Ureter (tissue), 1 donor: ENCODE measurements at regions not wholly inside any gene's neighbourhood (a gene's known extent, or its start where the extent isn't known, plus 50 kb on each side); places are given as distances from the start of the nearest gene placed in this dataset.
"Not testable (repeated sequence)": the region's sequence is repeated elsewhere in the genome, so short reads cannot be mapped to it uniquely, and the experiment has no call there.

ENCODE experiments used
- DNase-seq: peaks from one replicate; pipeline ENCODE4 v3.0.0-alpha.2; 2020; ENCODE audit warnings: low spot score
- donor health status: DM: yes; HTN: yes; CAD: no.

GRCh38 chr3:126292318-126293070 lies 64.7 kb downstream of the KLF15 start:
- no peak for DNase-seq

- DNase-seq: no peak
Measured at GRCh38 chr3:126291537-126291936, 65.7 kb downstream of the KLF15 start.

GRCh38 chr3:126291061-126291460 lies 66.1 kb downstream of the KLF15 start:
- DNase-seq: no peak

- no peak for DNase-seq
Measured at GRCh38 chr3:126290325-126290724, 66.9 kb downstream of the KLF15 start.

DNA sequence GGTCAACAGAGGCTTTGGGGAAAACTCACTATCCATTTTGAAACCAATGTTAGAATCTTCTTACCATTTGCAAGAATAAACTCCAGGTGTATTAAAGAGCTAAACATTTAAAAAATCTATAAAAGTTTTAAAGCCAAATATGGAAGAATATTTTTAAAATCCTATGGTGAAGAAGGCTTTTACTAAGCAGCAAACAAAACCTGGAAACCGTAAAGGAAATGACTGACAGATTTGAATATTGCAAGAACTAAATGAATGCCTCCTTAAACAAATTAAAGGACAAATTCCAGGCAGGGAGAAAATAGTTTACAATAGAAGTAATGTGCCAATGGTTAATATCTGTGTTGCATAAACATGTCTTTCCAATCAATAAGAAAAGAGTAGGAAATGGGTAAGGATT lies 68.1 kb downstream of the KLF15 start:
- DNase-seq: no peak

DNA sequence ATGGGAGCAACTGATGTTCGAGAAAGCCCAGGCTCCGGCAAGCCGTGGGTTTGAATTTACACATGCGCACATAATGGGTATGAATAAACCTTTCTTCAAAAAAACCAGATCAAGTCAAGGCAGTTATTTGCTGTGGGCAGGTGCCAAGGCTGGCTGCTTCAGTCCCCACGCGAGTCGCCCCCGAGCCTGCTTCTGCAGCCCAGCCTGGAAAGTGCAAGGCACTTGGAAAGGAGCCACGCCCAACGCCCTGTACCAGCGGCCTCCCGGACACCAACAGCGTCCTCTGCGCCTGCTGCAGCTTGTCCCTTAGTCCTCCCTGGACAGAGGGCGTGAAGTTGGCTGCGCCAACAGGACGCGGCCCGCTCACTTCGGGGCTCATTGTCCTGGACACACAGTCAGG lies 68.9 kb downstream of the KLF15 start:
- no peak for DNase-seq

- DNase-seq: peak; percentile 80
Measured at GRCh38 chr3:126287536-126288241, 69.5 kb downstream of the KLF15 start.

- DNase-seq: no peak
Measured at GRCh38 chr3:126287171-126287535, 70.1 kb downstream of the KLF15 start.

GRCh38 chr3:126285369-126285768 lies 71.8 kb downstream of the KLF15 start:
- DNase-seq: no peak

GRCh38 chr3:126284258-126284904 lies 72.8 kb downstream of the KLF15 start:
- no peak for DNase-seq

- not testable (repeated sequence) for DNase-seq
Measured at GRCh38 chr3:126283651-126284050, 73.6 kb downstream of the KLF15 start.

GRCh38 chr3:126279853-126280252 lies 77.4 kb downstream of the KLF15 start:
- DNase-seq: no peak

DNA sequence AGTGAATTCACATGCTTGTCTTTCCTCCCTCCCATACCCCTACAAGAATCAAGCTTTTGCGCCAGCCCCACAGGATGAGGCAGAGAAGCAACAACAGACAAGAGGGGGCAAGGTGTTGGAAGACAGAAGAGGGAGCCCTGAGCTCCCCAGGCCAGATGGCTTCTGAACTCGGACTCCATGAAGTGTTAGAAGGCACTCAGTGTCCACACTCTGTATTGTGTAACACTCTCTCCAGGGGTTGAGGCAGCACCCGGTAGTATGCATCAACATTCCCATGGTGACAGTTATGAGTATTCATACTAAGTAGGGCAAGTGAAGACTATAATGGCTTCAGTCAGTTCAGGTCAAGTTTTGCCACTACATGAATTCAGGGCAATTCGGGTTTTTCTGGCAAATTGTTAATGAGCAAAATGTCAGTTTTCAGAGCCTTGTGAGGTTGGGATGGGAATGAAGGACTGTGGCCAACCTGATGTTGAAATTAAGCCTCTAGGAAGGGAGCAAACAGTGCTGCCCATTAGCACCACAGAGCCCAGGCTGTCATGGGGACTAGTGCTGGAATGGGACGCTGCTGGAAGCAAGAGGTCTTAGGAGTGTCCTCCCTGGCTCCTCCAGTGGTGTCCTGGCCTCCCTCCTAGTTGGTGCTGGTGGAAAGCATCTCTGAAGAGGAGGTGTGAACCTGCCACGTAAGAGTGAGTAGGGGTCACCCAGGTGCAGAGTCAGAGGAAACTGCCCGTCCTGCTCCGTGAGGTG lies 79.4 kb downstream of the KLF15 start:
- no peak for DNase-seq

DNA sequence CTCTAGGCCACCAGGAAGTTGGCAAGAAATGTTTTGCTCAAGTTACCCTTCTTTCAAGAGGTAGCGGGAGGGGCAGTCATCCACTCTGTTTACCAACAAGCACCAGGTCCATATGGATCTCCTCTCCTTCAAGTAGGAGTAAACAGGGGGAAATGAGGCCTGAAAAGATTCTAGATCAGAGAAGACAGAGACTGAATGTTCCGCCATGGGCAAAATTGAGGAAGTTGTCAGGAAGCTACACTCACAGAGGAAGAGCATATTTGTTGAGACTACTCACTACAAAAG lies 81.6 kb downstream of the KLF15 start:
- no peak for DNase-seq

DNA sequence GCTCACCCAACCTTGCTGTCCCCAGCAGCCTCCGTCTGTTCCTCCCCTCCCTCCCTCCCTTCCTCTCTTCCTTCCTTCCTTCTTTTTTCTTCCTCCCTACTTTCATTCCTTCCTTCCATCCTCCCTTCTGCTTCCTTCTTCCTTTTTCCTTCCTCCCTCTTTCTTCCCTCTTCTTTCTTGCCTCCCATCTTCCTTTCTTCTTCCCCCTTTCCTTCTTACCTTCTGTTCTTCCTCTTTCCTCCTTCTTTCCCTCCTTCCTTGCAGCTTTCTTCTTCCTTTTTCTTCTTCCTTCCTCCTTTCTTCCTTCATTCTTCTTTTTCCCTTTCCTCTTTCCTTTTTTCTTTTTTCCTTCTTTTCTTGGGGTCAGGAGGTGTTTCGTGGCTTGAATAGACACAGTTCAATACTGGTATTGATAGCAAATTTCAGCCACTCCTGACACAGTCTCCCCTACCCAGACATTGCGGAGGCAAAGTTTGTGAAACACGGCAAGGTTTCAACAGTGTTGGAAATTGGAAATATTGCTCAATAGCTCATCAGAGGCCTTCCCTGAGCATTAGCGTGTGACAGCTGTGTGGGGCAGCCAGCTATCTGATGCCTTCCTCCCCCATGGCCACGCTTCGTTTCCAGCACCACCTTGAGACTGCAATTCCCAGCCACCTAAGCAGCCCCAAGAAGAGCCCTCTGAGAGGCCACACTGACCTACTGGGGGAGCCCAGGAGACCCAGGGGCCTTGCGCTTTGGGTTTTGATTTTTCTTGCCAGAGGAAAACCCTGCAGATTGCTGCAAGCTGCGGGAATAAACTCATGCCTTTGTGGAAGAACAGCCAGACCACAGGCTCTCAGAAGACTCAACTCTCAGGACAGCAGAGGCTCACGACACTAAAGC lies 82.2 kb downstream of the KLF15 start:
- DNase-seq: no peak

GRCh38 chr3:126270145-126270811 lies 86.9 kb downstream of the KLF15 start:
- peak; percentile 71 for DNase-seq

GRCh38 chr3:126269354-126269753 lies 87.9 kb downstream of the KLF15 start:
- DNase-seq: no peak

GRCh38 chr3:126268866-126269265 lies 88.3 kb downstream of the KLF15 start:
- no peak for DNase-seq

DNA sequence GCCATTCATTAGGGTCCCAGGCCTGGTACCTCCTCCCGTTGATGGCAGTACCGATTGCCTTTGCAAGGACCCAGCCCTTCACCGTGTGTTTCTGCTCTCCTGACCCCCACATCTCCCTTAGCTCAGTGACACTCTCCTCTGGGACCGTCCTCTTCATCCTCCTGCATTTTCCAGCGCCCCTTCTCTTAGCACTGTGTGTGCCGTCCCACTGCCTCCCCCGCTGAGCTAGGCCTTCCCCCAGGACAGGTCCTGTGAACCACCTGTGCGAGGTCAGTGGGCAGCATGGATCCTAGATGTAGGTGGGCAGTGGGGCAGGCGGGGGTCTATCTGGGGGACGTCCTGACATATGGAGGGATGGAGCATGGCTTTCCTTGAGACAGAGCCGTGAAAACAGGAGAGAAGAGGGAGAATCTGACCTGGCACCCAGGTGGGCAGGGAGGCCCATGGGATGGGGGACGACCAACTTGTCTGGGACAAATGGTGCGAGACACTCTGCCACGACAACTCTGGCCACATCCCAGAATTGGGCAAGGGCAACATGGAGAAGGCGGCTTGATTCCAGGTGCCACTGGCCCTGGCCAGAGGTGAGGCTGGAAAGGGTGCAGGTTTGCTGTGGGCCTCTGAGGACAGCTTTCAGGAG lies 87.7 kb upstream of the ALDH1L1 start:
- DNase-seq: no peak
